T-cell (primary cell): ENCODE measurements at regions not wholly inside any gene's neighbourhood (a gene's known extent, or its start where the extent isn't known, plus 50 kb on each side); places are given as distances from the start of the nearest gene placed in this dataset.

Experiments
- ATAC-seq, 4 experiments: fragments of 200-7000 bp in 3 of 4; fragments of 150-1000 bp in 1 of 4; cut with Tn5 transposase; replicated peaks in 1 of 4; 1 replicate in 3 of 4; 2 replicates in 1 of 4; pipeline ENCODE4 v1.10.0; 2021; ENCODE audit warnings: moderate library complexity in 3 of 4, mild to moderate bottlenecking in 2 of 4, moderate number of reproducible peaks in 1 of 4
- CTCF ChIA-PET, 2 donors: fragments of 300-600 bp; sonication (Branson Sonifier 250); formaldehyde crosslinking; loops; one replicate each; lab custom pipeline; 2022; ENCODE audit warnings: antibody characterized with exemption in 2 of 2; lab: Charles Lee
- POLR2A ChIA-PET, 2 donors: fragments of 300-600 bp; sonication (Branson Sonifier 250); formaldehyde crosslinking; loops; one replicate each; lab custom pipeline; 2022; ENCODE audit warnings: antibody characterized with exemption in 2 of 2; lab: Charles Lee
- DNase-seq, 35 experiments: peaks; one replicate each; pipeline versions ENCODE4 v3.0.0 to v3.0.0-alpha.2; 2013 to 2023
- H3K27ac ChIP-seq: one replicate; pipeline ENCODE4 v1.5.1; 2013; ENCODE audit warnings: low read length
- H3K27me3 ChIP-seq, 2 experiments: replicated peaks in 1 of 2; 1 replicate in 1 of 2; 2 replicates in 1 of 2; pipeline versions ENCODE4 v1.6.1 to v1.7.0; 2013; ENCODE audit warnings: low read length in 1 of 2, mixed read lengths in 1 of 2; ENCODE audit not compliant: control insufficient read depth in 2 of 2, insufficient read depth in 2 of 2; ENCODE audit errors: extremely low read depth in 1 of 2
- H3K36me3 ChIP-seq, 2 donors: 1 replicate in 1 of 2; 2 replicates in 1 of 2; pipeline versions ENCODE4 v1.6.1 to v1.7.0; 2013; ENCODE audit warnings: low read length in 1 of 2; ENCODE audit not compliant: control insufficient read depth in 2 of 2, insufficient read depth in 1 of 2; ENCODE audit errors: extremely low read depth in 1 of 2
- H3K4me1 ChIP-seq, 2 experiments: 1 replicate in 1 of 2; 2 replicates in 1 of 2; pipeline versions ENCODE4 v1.6.1 to v1.7.0; 2013; ENCODE audit warnings: low read length in 2 of 2, mixed read lengths in 1 of 2; ENCODE audit not compliant: insufficient read depth in 2 of 2, control insufficient read depth in 1 of 2; ENCODE audit errors: extremely low read depth in 1 of 2
- H3K4me3 ChIP-seq, 2 donors: 1 replicate in 1 of 2; 2 replicates in 1 of 2; pipeline versions ENCODE4 v1.5.1 to v1.7.0; 2013; ENCODE audit warnings: mild to moderate bottlenecking in 2 of 2, low read length in 1 of 2, moderate library complexity in 1 of 2; ENCODE audit not compliant: control insufficient read depth in 1 of 2; ENCODE audit errors: extremely low read depth in 1 of 2
- H3K9me3 ChIP-seq: 2 replicates; pipeline ENCODE4 v1.7.0; 2013
- H3K27ac Mint-ChIP-seq, 2 donors: one replicate each; pipeline ENCODE4 v1.8.0; 2020 to 2021; ENCODE audit warnings: mild to moderate bottlenecking in 2 of 2, mixed read lengths in 2 of 2
- H3K27me3 Mint-ChIP-seq, 2 donors: one replicate each; pipeline ENCODE4 v1.8.0; 2021 to 2022; ENCODE audit warnings: mixed read lengths in 2 of 2
- H3K36me3 Mint-ChIP-seq: one replicate; pipeline ENCODE4 v1.8.0; 2021; ENCODE audit warnings: mixed read lengths
- H3K4me1 Mint-ChIP-seq, 3 donors: one replicate each; pipeline ENCODE4 v1.8.0; 2020 to 2022; ENCODE audit warnings: mixed read lengths in 3 of 3, mild to moderate bottlenecking in 1 of 3
- H3K4me3 Mint-ChIP-seq, 3 donors: one replicate each; pipeline ENCODE4 v1.8.0; 2020 to 2022; ENCODE audit warnings: mild to moderate bottlenecking in 3 of 3, mixed read lengths in 3 of 3, moderate library complexity in 3 of 3
- H3K9me3 Mint-ChIP-seq, 3 donors: one replicate each; pipeline ENCODE4 v1.8.0; 2020 to 2022; ENCODE audit warnings: mixed read lengths in 3 of 3
- WGBS: methylation state at CpG from one replicate; pipeline ENCODE4 v1.1.5; 2013; ENCODE audit warnings: missing lambda C conversion rate; ENCODE audit not compliant: insufficient coverage; 5-methylcytosine and 5-hydroxymethylcytosine counted together

- H3K36me3 Mint-ChIP-seq = peaks cover 23% of the 10 kb centered on the region
- ATAC-seq (no peak), DNase-seq (no peak)
- H3K9me3 Mint-ChIP-seq = peaks cover 1 to 13% (median 12%) of the 10 kb centered on the region in 3 donors
- POLR2A ChIA-PET = interaction anchor here in 1 of 2 donors (1.0 kb wide), 1 partner anchor 198 kb away, joined by 3 read pairs; no protein-coding TSS in a partner anchor
- CTCF ChIA-PET = no interaction called here
- peaks cover 64 to 85% (median 75%) of the 10 kb centered on the region in 3 donors for H3K4me1 Mint-ChIP-seq
- no peak overlapping the region for H3K4me3 ChIP-seq
- H3K36me3 ChIP-seq = no peaks in the 10 kb centered on the region
- peak overlapping the region; percentile 93 to 96 for H3K27ac Mint-ChIP-seq
- H3K4me3 Mint-ChIP-seq = peak overlapping the region in 1 of 3 donors; percentile 52
- no peaks in the 10 kb centered on the region for H3K27me3 Mint-ChIP-seq
- H3K4me1 ChIP-seq = peaks cover 17 to 24% of the 10 kb centered on the region in 2 experiments
- no peaks in the 10 kb centered on the region for H3K27me3 ChIP-seq
- no peak overlapping the region for H3K27ac ChIP-seq
- WGBS = no CpG with 5 or more reads among the region's 1 CpG
- no peaks in the 10 kb centered on the region for H3K9me3 ChIP-seq
Observed at GRCh38 chr6:149127212-149127611, 190.3 kb upstream of the TAB2 start.

DNA sequence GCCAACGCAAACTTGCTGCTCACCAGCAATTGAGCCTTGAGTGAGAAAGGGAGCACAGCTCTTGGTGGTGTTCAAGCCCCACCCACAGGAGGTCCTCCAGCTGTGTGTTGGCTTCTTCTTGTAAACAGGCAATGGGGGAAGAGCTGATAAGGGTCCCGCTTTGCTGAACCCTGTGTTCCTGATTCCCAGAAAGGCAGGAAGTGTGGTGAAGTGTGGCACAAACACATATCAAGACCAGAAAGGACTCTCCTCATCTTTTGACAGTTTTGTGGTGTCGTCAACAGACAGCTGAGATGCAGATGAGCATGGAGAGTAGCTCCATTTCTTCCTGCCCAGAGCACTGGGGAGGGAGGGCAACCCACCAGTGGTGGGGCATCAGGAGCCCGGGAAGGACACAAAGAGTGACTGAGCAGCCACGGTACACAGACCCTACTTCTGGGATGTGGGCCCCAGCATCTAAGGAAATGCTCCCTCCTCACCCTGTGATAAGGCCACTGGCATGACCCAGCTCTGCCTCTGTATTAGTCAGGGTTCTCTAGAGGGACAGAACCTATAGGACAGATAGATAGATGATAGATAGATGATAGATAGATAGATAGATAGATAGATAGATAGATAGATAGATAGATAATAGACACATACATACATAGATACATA is 188.9 kb upstream of the TAB2 start:
- peak overlapping the region in 1 of 3 donors; percentile 52 for H3K4me3 Mint-ChIP-seq
- peak overlapping the region; percentile 62 for H3K27ac ChIP-seq
- no peaks in the 10 kb centered on the region for H3K27me3 ChIP-seq
- peaks cover 17 to 31% of the 10 kb centered on the region in 2 experiments for H3K4me1 ChIP-seq
- no peak overlapping the region for H3K4me3 ChIP-seq
- H3K36me3 ChIP-seq = no peaks in the 10 kb centered on the region
- H3K27me3 Mint-ChIP-seq = no peaks in the 10 kb centered on the region
- H3K4me1 Mint-ChIP-seq = peaks cover 60 to 88% (median 77%) of the 10 kb centered on the region in 3 donors
- H3K9me3 Mint-ChIP-seq = peaks cover 0 to 14% (median 11%) of the 10 kb centered on the region in 3 donors
- peak overlapping the region; percentile 93 to 96 for H3K27ac Mint-ChIP-seq
- peak; percentile 84 to 90 (median 88) for ATAC-seq
- POLR2A ChIA-PET = no interaction called here
- 14% methylated on average over 1 of the region's 5 CpGs for WGBS
- H3K9me3 ChIP-seq = no peaks in the 10 kb centered on the region
- CTCF ChIA-PET = no interaction called here
- peaks cover 31% of the 10 kb centered on the region for H3K36me3 Mint-ChIP-seq
- peak in 30 of 35 experiments; percentile 10 to 58 (median 28) for DNase-seq

DNA sequence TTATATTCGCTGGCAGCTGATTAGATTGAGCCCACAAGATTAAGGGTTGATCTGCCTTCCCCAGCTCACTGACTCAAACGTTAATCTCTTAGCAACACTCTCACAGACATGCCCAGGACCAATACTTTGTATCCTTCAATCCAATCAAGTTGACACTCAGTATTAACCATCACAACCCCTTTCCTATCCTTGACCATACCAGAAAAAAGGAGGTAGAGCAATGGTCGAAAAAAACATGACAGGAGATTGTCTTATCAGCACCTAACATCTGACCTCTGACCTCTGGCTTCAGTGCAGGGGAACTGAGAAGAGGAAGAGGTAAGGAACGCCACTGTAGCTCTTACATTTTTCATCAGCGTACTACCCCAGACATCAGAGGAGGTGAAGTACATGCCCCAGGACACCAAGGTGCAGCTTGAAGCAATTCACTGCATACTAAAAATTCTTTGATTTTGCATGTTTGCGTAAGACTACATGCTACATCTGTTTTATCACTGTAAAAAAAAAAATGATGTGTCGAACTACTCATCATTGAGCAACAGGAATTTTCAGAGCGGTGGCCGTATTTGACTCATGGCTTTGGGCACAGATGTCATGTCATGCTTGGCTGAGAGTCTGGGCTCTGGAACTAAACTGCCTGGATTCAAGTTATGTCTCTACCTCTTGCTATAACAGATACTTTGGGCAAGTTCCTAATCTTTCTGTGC is 188.0 kb upstream of the TAB2 start:
- H3K27me3 ChIP-seq = no peaks in the 10 kb centered on the region
- Mint-ChIP-seq H3K4me3 (peak overlapping the region in 1 of 3 donors; percentile 52), H3K36me3 (peaks cover 24% of the 10 kb centered on the region), H3K27ac (peak overlapping the region; percentile 93 to 96), H3K27me3 (no peaks in the 10 kb centered on the region), H3K9me3 (peaks cover 0 to 8% (median 5%) of the 10 kb centered on the region in 3 donors), H3K4me1 (peaks cover 56 to 79% (median 68%) of the 10 kb centered on the region in 3 donors)
- H3K9me3 ChIP-seq = no peaks in the 10 kb centered on the region
- H3K36me3 ChIP-seq = no peaks in the 10 kb centered on the region
- DNase-seq (no peak), ATAC-seq (no peak)
- 69% methylated on average over 2 of the region's 9 CpGs for WGBS
- H3K27ac ChIP-seq = no peak overlapping the region
- peaks cover 15 to 31% of the 10 kb centered on the region in 2 experiments for H3K4me1 ChIP-seq
- POLR2A ChIA-PET = no interaction called here
- H3K4me3 ChIP-seq = no peak overlapping the region
- CTCF ChIA-PET = no interaction called here

DNA sequence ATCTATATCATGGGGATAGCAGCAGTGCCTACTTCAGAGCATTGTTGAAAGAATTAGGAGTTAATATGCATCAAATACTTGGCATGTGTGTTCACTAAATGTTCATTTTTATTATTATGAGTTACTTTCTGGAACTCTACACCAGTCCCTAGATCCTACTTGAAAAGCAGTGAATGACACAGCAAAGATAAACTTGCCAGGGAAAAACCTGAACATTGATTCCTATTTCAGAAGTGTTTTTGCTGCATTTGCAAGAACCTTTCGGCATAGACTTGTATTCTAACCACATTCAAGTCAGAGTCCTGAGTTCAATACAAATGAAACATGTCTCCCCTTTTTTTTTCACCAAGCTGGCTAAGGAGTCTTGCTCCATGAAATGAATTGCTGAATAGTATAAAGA is 187.4 kb upstream of the TAB2 start:
- no peak for DNase-seq
- ATAC-seq = no peak
- H3K4me3 ChIP-seq = no peak overlapping the region
- H3K27ac ChIP-seq = no peak overlapping the region
- no peaks in the 10 kb centered on the region for H3K36me3 ChIP-seq
- no CpG with 5 or more reads among the region's 1 CpG for WGBS
- Mint-ChIP-seq H3K27ac (peak overlapping the region; percentile 93 to 96), H3K9me3 (peaks cover 0 to 5% (median 5%) of the 10 kb centered on the region in 3 donors), H3K4me3 (no peak overlapping the region), H3K36me3 (peaks cover 20% of the 10 kb centered on the region), H3K4me1 (peaks cover 56 to 76% (median 65%) of the 10 kb centered on the region in 3 donors), H3K27me3 (no peaks in the 10 kb centered on the region)
- CTCF ChIA-PET = interaction anchor here in 1 of 2 donors (0.6 kb wide), 1 partner anchor 132 kb away, joined by 3 read pairs; no protein-coding TSS in a partner anchor
- H3K27me3 ChIP-seq = no peaks in the 10 kb centered on the region
- POLR2A ChIA-PET = interaction anchor here in 1 of 2 donors (1.0 kb wide), 1 partner anchor 132 kb away, joined by 4 read pairs; no protein-coding TSS in a partner anchor
- peaks cover 15 to 31% of the 10 kb centered on the region in 2 experiments for H3K4me1 ChIP-seq
- no peaks in the 10 kb centered on the region for H3K9me3 ChIP-seq

DNA sequence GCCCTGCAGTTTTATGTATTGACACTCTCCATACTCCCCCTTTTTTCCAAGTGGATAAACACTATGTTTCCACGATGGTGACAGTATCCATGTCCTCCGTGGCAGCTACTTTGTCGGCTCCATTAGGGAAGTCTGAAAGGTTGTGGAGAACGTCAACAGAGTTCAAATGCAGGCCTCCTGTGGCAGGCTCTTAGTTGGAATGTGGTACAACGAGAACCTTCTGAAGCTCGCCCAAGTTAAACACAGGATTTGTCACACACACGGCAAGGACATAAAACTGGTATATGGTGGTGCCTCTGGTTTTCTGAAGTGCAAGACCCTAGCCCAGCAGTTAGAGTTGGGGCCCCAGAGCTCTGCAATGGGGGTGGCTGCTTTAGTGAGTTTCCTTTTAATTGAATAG is 187.0 kb upstream of the TAB2 start:
- no peaks in the 10 kb centered on the region for H3K27me3 Mint-ChIP-seq
- no peaks in the 10 kb centered on the region for H3K27me3 ChIP-seq
- peaks cover 15 to 31% of the 10 kb centered on the region in 2 experiments for H3K4me1 ChIP-seq
- H3K4me3 Mint-ChIP-seq = no peak overlapping the region
- H3K36me3 Mint-ChIP-seq = peaks cover 16% of the 10 kb centered on the region
- ATAC-seq = no peak
- no peaks in the 10 kb centered on the region for H3K36me3 ChIP-seq
- ChIA-PET CTCF (interaction anchor here in 1 of 2 donors (0.6 kb wide), 1 partner anchor 132 kb away, joined by 3 read pairs; no protein-coding TSS in a partner anchor), POLR2A (interaction anchor here in 1 of 2 donors (0.6 to 1.0 kb wide), 2 partner anchors 9 to 132 kb away, joined by 4 read pairs; no protein-coding TSS in a partner anchor)
- H3K27ac Mint-ChIP-seq = peak overlapping the region; percentile 93 to 96
- no peak for DNase-seq
- H3K9me3 Mint-ChIP-seq = peaks cover 0 to 5% (median 5%) of the 10 kb centered on the region in 3 donors
- H3K4me1 Mint-ChIP-seq = peaks cover 56 to 72% (median 65%) of the 10 kb centered on the region in 3 donors
- H3K4me3 ChIP-seq = no peak overlapping the region
- H3K9me3 ChIP-seq = no peaks in the 10 kb centered on the region
- H3K27ac ChIP-seq = no peak overlapping the region
- 92% methylated on average over 2 of the region's 7 CpGs for WGBS

- Histone ChIP-seq H3K9me3 (no peaks in the 10 kb centered on the region), H3K4me3 (no peak overlapping the region), H3K27ac (peak overlapping the region; percentile 14), H3K36me3 (no peaks in the 10 kb centered on the region), H3K27me3 (no peaks in the 10 kb centered on the region), H3K4me1 (peaks cover 15 to 31% of the 10 kb centered on the region in 2 experiments)
- Mint-ChIP-seq H3K4me1 (peaks cover 50 to 67% (median 58%) of the 10 kb centered on the region in 3 donors), H3K36me3 (peaks cover 14% of the 10 kb centered on the region), H3K4me3 (peak overlapping the region in 1 of 3 donors; percentile 12), H3K27me3 (no peaks in the 10 kb centered on the region), H3K9me3 (peaks cover 0 to 5% (median 2%) of the 10 kb centered on the region in 3 donors), H3K27ac (peak overlapping the region; percentile 53 to 66)
- no CpG with 5 or more reads among the region's 4 CpGs for whole genome bisulfite sequencing
- CTCF ChIA-PET = interaction anchor here in 1 of 2 donors (0.6 kb wide), 1 partner anchor 71 kb away, joined by 3 read pairs; no protein-coding TSS in a partner anchor
- DNase-seq (no peak), ATAC-seq (no peak)
- POLR2A ChIA-PET = no interaction called here
Observed at GRCh38 chr6:149131891-149132290, 185.6 kb upstream of the TAB2 start.
